IMR-90 (cell line): ENCODE measurements at regions not wholly inside any gene's neighbourhood (a gene's known extent, or its start where the extent isn't known, plus 50 kb on each side); places are given as distances from the start of the nearest gene placed in this dataset.
"Not testable (repeated sequence)": the region's sequence is repeated elsewhere in the genome, so short reads cannot be mapped to it uniquely, and the experiment has no call there.

ENCODE experiments used
- ATAC-seq: fragments of 200-7000 bp; cut with Tn5 transposase; 2 replicates; pipeline ENCODE4 v1.9.1; 2020; ENCODE audit warnings: low read depth, mild to moderate bottlenecking, moderate library complexity
- BruUV-seq: library from RNA; stranded (reverse); fragments of 400-500 nt; replicated peaks from 2 replicates; lab custom pipeline; 2021; lab: Mats Ljungman, UMichigan
- CTCF ChIA-PET: fragments of 300-600 bp; formaldehyde crosslinking; extraction: SDS; loops from one replicate; lab custom pipeline; 2021; ENCODE audit warnings: antibody characterized with exemption; lab: Yijun Ruan, JAX
- POLR2A ChIA-PET: fragments of 300-600 bp; sonication (Branson Sonifier 250); formaldehyde crosslinking; loops from one replicate; lab custom pipeline; 2022; ENCODE audit warnings: antibody characterized with exemption; ENCODE audit not compliant: unreplicated experiment; lab: Charles Lee
- DNase-seq: peaks from one replicate; pipeline ENCODE4 v3.0.0; 2013
- H2AFZ ChIP-seq: replicated peaks from 2 replicates; pipeline ENCODE3; 2013; ENCODE audit warnings: low read length, mild to moderate bottlenecking; ENCODE audit not compliant: poor library complexity
- H2AK5ac ChIP-seq: 2 replicates; pipeline ENCODE4 v1.6.1; 2013; ENCODE audit warnings: low read depth, low read length, inconsistent platforms
- H2AK9ac ChIP-seq: replicated peaks from 2 replicates; pipeline ENCODE3; 2013; ENCODE audit warnings: mild to moderate bottlenecking, low read depth, low read length, moderate library complexity; ENCODE audit not compliant: poor library complexity
- H2BK120ac ChIP-seq: 2 replicates; pipeline ENCODE4 v1.6.1; 2013; ENCODE audit warnings: low read depth, low read length, inconsistent platforms
- H2BK15ac ChIP-seq: 3 replicates; pipeline ENCODE4 v1.6.1; 2013; ENCODE audit warnings: low read depth, low read length, inconsistent platforms
- H2BK20ac ChIP-seq: 2 replicates; pipeline ENCODE4 v1.6.1; 2013; ENCODE audit warnings: low read depth, mild to moderate bottlenecking, inconsistent platforms, low read length, moderate library complexity
- H2BK5ac ChIP-seq: 2 replicates; pipeline ENCODE4 v1.6.1; 2013; ENCODE audit warnings: mild to moderate bottlenecking, low read depth, low read length, inconsistent platforms; ENCODE audit not compliant: poor library complexity, severe bottlenecking
- H3K14ac ChIP-seq: replicated peaks from 2 replicates; pipeline ENCODE4 v1.6.1; 2013; ENCODE audit warnings: low read depth, low read length, inconsistent platforms
- H3K18ac ChIP-seq: 2 replicates; pipeline ENCODE4 v1.6.1; 2013; ENCODE audit warnings: low read depth, low read length, control low read depth
- H3K23ac ChIP-seq: 2 replicates; pipeline ENCODE4 v1.6.1; 2013; ENCODE audit warnings: low read depth, low read length, inconsistent platforms
- H3K27ac ChIP-seq: 2 replicates; pipeline ENCODE4 v1.5.1; 2013; ENCODE audit warnings: mild to moderate bottlenecking, control low read depth, low read length; ENCODE audit not compliant: insufficient read depth
- H3K27me3 ChIP-seq: 2 replicates; pipeline ENCODE4 v1.6.1; 2013; ENCODE audit warnings: low read length; ENCODE audit not compliant: control insufficient read depth, insufficient read depth
- H3K36me3 ChIP-seq: 2 replicates; pipeline ENCODE4 v1.6.1; 2013; ENCODE audit warnings: low read length, mixed read lengths; ENCODE audit not compliant: control insufficient read depth, insufficient read depth
- H3K4ac ChIP-seq: 2 replicates; pipeline ENCODE4 v1.6.1; 2013; ENCODE audit warnings: low read depth, low read length, inconsistent platforms
- H3K4me1 ChIP-seq: 2 replicates; pipeline ENCODE4 v1.6.1; 2013; ENCODE audit warnings: low read length, mixed read lengths; ENCODE audit not compliant: control insufficient read depth, insufficient read depth
- H3K4me2 ChIP-seq: 2 replicates; pipeline ENCODE4 v1.6.1; 2013; ENCODE audit warnings: low read depth, mild to moderate bottlenecking, control low read depth, low read length, moderate library complexity
- H3K4me3 ChIP-seq: 2 replicates; pipeline ENCODE4 v1.5.1; 2013; ENCODE audit warnings: low read depth, mild to moderate bottlenecking, control low read depth, low read length, moderate library complexity; ENCODE audit not compliant: insufficient read depth
- H3K56ac ChIP-seq: 2 replicates; pipeline ENCODE4 v1.6.1; 2013; ENCODE audit warnings: low read length, inconsistent platforms; ENCODE audit not compliant: insufficient read depth; ENCODE audit errors: extremely low read depth
- H3K79me1 ChIP-seq, 2 experiments: 2 replicates each; pipeline ENCODE4 v1.6.1; 2013; ENCODE audit warnings: low read length in 2 of 2, inconsistent platforms in 1 of 2, low read depth in 1 of 2
- H3K9ac ChIP-seq: 2 replicates; pipeline ENCODE4 v1.6.1; 2013; ENCODE audit warnings: low read depth, low read length, control low read depth
- H3K9me1 ChIP-seq: 2 replicates; pipeline ENCODE4 v1.6.1; 2013; ENCODE audit warnings: low read length, inconsistent platforms; ENCODE audit not compliant: insufficient read depth
- H3K9me3 ChIP-seq: 2 replicates; pipeline ENCODE4 v1.6.1; 2013; ENCODE audit warnings: low read length; ENCODE audit not compliant: control insufficient read depth, insufficient read depth
- H4K20me1 ChIP-seq: 2 replicates; pipeline ENCODE4 v1.6.1; 2013; ENCODE audit warnings: low read length, inconsistent platforms; ENCODE audit not compliant: insufficient read depth
- H4K5ac ChIP-seq: 2 replicates; pipeline ENCODE4 v1.6.1; 2013; ENCODE audit warnings: mild to moderate bottlenecking, low read depth, low read length, control low read depth
- H4K8ac ChIP-seq, 2 experiments: 2 replicates each; pipeline ENCODE4 v1.6.1; 2013; ENCODE audit warnings: low read depth in 2 of 2, low read length in 2 of 2, control low read depth in 1 of 2, inconsistent platforms in 1 of 2
- H4K91ac ChIP-seq: 2 replicates; pipeline ENCODE4 v1.6.1; 2013; ENCODE audit warnings: low read depth, low read length, inconsistent platforms; ENCODE audit not compliant: insufficient read depth
- WGBS, 2 experiments: methylation state at CpG; one replicate each; pipeline versions ENCODE4 v1.1.5 to v1.1.7; 2013; ENCODE audit warnings: missing lambda C conversion rate in 2 of 2; ENCODE audit not compliant: insufficient read length in 1 of 2; ENCODE audit errors: extremely low coverage in 2 of 2; 5-methylcytosine and 5-hydroxymethylcytosine counted together
- dilution Hi-C: fragments of 300-500 bp; cut with HindIII; formaldehyde crosslinking; loops from one replicate; pipeline ENCODE4 v1.14.3; 2018; ENCODE audit warnings: low sequenced_read_pairs; ENCODE audit not compliant: unreplicated experiment
- in situ Hi-C: fragments of 300-500 bp; cut with MboI; formaldehyde crosslinking; loops from 3 replicates; pipeline ENCODE4 v1.14.3; 2019; ENCODE audit warnings: low sequenced_read_pairs, inconsistent platforms, mixed read lengths
- intact Hi-C: fragments of 100-400 bp; cut with micrococcal nuclease; formaldehyde crosslinking; loops from 2 replicates; pipeline ENCODE4 v1.10.0; 2022

- H3K4me2 ChIP-seq, H2BK20ac ChIP-seq, ATAC-seq, in situ Hi-C loops, H3K14ac ChIP-seq, H3K4me1 ChIP-seq, H4K8ac ChIP-seq, H4K5ac ChIP-seq, CTCF ChIA-PET, H3K79me1 ChIP-seq, H3K27ac ChIP-seq, H2AK5ac ChIP-seq, DNase-seq, H3K4me3 ChIP-seq, H4K20me1 ChIP-seq, POLR2A ChIA-PET, H3K9me1 ChIP-seq, intact Hi-C loops, H2AK9ac ChIP-seq, H2AFZ ChIP-seq, H3K4ac ChIP-seq, H2BK15ac ChIP-seq, H3K9ac ChIP-seq, H3K27me3 ChIP-seq, H3K18ac ChIP-seq, H2BK5ac ChIP-seq, H4K91ac ChIP-seq, H2BK120ac ChIP-seq, dilution Hi-C loops, H3K56ac ChIP-seq, H3K36me3 ChIP-seq, BruUV-seq, H3K23ac ChIP-seq: not testable (repeated sequence)
- 80% methylated on average over 1 of the region's 7 CpGs; no CpG with 5 or more reads in 1 of the 2 experiments for WGBS, 2 experiments
- peaks cover 37% of the 10 kb centered on the region for H3K9me3 ChIP-seq
Measured at GRCh38 chr21:9749741-9750230, 771.6 kb upstream of the TPTE start.
